ENCODE measurements at regions not wholly inside any gene's neighbourhood (a gene's known extent, or its start where the extent isn't known, plus 50 kb on each side); places are given as distances from the start of the nearest gene placed in this dataset.

DNA sequence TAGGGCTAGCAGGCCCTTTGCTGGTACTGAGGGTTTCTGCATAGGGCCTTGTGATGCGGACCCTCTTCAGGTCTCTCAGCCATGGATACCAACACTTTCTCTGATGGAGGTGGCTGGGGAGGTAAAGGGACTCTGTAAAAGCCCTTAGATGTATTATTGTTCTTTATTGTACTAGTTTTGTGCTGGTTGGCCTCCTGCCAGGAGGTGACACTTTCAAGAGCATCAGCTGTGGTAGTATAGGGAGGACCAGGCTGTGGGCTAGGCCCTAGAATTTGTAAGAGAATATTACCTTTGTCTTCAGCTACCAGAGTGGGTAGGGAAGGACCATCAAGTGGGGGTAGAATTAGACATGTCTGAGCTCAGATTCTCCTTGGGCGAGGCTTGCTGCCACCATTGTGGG is 936.3 kb downstream of the CENPC start:
- DNase-seq (ENCODE audit: low read depth, low spot score) (no peak), FAIRE-seq (no peak)
- no peak for TF ChIP-seq MYC (IDR thresholded peaks at IDR 0.05; ENCODE audit: low read depth, low read length)
- no peak for TF ChIP-seq EZH2 (IDR thresholded peaks at IDR 0.05; ENCODE audit: borderline replicate concordance, low read depth, low read length, severe bottlenecking)
- no peak for TF ChIP-seq JUN (IDR thresholded peaks at IDR 0.05; ENCODE audit: borderline replicate concordance, insufficient read depth, insufficient read length, low read depth)
- TF ChIP-seq GATA2 (IDR thresholded peaks at IDR 0.05; ENCODE audit: insufficient read depth, insufficient read length, low read depth, low read length), result no peak
- TF ChIP-seq POLR2AphosphoS5 (IDR thresholded peaks at IDR 0.05; ENCODE audit: insufficient read depth, low read depth, low read length), result no peak
- TF ChIP-seq, protein P1, sequence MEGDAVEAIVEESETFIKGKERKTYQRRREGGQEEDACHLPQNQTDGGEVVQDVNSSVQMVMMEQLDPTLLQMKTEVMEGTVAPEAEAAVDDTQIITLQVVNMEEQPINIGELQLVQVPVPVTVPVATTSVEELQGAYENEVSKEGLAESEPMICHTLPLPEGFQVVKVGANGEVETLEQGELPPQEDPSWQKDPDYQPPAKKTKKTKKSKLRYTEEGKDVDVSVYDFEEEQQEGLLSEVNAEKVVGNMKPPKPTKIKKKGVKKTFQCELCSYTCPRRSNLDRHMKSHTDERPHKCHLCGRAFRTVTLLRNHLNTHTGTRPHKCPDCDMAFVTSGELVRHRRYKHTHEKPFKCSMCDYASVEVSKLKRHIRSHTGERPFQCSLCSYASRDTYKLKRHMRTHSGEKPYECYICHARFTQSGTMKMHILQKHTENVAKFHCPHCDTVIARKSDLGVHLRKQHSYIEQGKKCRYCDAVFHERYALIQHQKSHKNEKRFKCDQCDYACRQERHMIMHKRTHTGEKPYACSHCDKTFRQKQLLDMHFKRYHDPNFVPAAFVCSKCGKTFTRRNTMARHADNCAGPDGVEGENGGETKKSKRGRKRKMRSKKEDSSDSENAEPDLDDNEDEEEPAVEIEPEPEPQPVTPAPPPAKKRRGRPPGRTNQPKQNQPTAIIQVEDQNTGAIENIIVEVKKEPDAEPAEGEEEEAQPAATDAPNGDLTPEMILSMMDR (IDR thresholded peaks at IDR 0.05; ENCODE audit: extremely low read depth in 1 of 2, insufficient read depth in 1 of 2, low read depth in 1 of 2, low read length in 2 of 2), result no peak
- no peaks in the 10 kb centered on the region for H3K9me1 ChIP-seq (replicated peaks; ENCODE audit: control insufficient read depth, extremely low read depth, insufficient read depth, low read length)
- dilution Hi-C loops (cut with MboI; ENCODE audit: extremely low pct_ligation_motif_present, low sequenced_read_pairs), result no loop called here
- no peaks in the 10 kb centered on the region for H3K4me1 ChIP-seq (ENCODE audit: control insufficient read depth, extremely low read depth, insufficient read depth, low read length)
- H3K4me3 ChIP-seq (replicated peaks in 1 of 3; ENCODE audit: insufficient read depth in 1 of 3, low read depth in 1 of 3, low read length in 3 of 3), result no peak overlapping the region
- H3K36me3 ChIP-seq (ENCODE audit: control insufficient read depth in 2 of 2, extremely low read depth in 1 of 2, insufficient read depth in 2 of 2, low read length in 2 of 2), result no peaks in the 10 kb centered on the region
- no peak overlapping the region for H2AFZ ChIP-seq (ENCODE audit: low read depth, low read length)
- intact Hi-C loops (cut with micrococcal nuclease), result no loop called here
- no peak overlapping the region for H3K4me2 ChIP-seq (ENCODE audit: insufficient read depth, low read length)
- no peaks in the 10 kb centered on the region for H4K20me1 ChIP-seq (replicated peaks; ENCODE audit: control insufficient read depth, extremely low read depth, insufficient read depth, low read length)
- BruUV-seq (replicated peaks), result no TSS peak
- H3K9ac ChIP-seq (replicated peaks; ENCODE audit: extremely low read depth, insufficient read depth, low read length), result no peak overlapping the region
- H3K9me3 ChIP-seq (replicated peaks; ENCODE audit: control insufficient read depth, insufficient read depth, low read length), result no peaks in the 10 kb centered on the region
- POLR2A ChIA-PET, result no interaction called here
- H3K27ac ChIP-seq (ENCODE audit: insufficient read depth, low read depth, low read length), result no peak overlapping the region
- CTCF ChIA-PET, result interaction anchor here (1.7 kb wide), 1 partner anchor 36 kb away, joined by 4 read pairs; no protein-coding TSS in a partner anchor
- no peaks in the 10 kb centered on the region for H3K27me3 ChIP-seq (ENCODE audit: control insufficient read depth in 2 of 2, insufficient read depth in 2 of 2, low read length in 2 of 2)
- H3K79me2 ChIP-seq (ENCODE audit: control insufficient read depth, insufficient read depth, low read length), result no peaks in the 10 kb centered on the region

DNA sequence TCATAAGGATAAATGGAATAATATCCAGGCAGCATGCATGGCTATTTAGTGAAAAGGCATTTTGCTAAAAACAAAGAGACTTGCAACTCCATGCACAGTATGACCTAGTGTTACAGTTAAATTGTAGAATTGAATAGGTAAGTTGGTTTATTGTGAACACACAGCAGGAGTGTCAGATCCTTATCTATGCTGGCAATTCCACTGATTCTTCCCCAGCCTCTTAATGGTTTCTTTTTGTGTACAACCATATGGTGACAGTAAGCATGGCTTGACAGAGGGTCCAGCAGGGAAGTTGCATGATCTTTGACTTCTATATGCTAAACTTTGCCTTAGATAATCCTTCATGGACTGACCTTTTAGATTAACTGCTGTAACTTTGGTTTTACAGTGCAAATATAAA is 936.6 kb upstream of the EPHA5 start:
- no peak for DNase-seq (ENCODE audit: low read depth, low spot score)
- no peaks in the 10 kb centered on the region for H4K20me1 ChIP-seq (replicated peaks; ENCODE audit: control insufficient read depth, extremely low read depth, insufficient read depth, low read length)
- CTCF ChIA-PET, result no interaction called here
- no peaks in the 10 kb centered on the region for H3K36me3 ChIP-seq (ENCODE audit: control insufficient read depth in 2 of 2, extremely low read depth in 1 of 2, insufficient read depth in 2 of 2, low read length in 2 of 2)
- no peak overlapping the region for H3K9ac ChIP-seq (replicated peaks; ENCODE audit: extremely low read depth, insufficient read depth, low read length)
- H3K4me2 ChIP-seq (ENCODE audit: insufficient read depth, low read length), result no peak overlapping the region
- FAIRE-seq, result no peak
- POLR2A ChIA-PET, result no interaction called here
- H3K9me3 ChIP-seq (replicated peaks; ENCODE audit: control insufficient read depth, insufficient read depth, low read length), result no peaks in the 10 kb centered on the region
- H3K4me3 ChIP-seq (replicated peaks in 1 of 3; ENCODE audit: insufficient read depth in 1 of 3, low read depth in 1 of 3, low read length in 3 of 3), result no peak overlapping the region
- no peaks in the 10 kb centered on the region for H3K4me1 ChIP-seq (ENCODE audit: control insufficient read depth, extremely low read depth, insufficient read depth, low read length)
- H3K9me1 ChIP-seq (replicated peaks; ENCODE audit: control insufficient read depth, extremely low read depth, insufficient read depth, low read length), result no peaks in the 10 kb centered on the region
- intact Hi-C loops (cut with micrococcal nuclease) (no loop called here), dilution Hi-C loops (cut with MboI; ENCODE audit: extremely low pct_ligation_motif_present, low sequenced_read_pairs) (no loop called here)
- TF ChIP-seq POLR2A (IDR thresholded peaks at IDR 0.05; ENCODE audit: low read depth, low read length), result no peak
- TF ChIP-seq, protein P2, sequence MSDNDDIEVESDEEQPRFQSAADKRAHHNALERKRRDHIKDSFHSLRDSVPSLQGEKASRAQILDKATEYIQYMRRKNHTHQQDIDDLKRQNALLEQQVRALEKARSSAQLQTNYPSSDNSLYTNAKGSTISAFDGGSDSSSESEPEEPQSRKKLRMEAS (IDR thresholded peaks at IDR 0.05; ENCODE audit: insufficient read depth, insufficient read length), result no peak
- TF ChIP-seq GATA2 (IDR thresholded peaks at IDR 0.05; ENCODE audit: insufficient read depth, insufficient read length, low read depth, low read length), result no peak
- TF ChIP-seq, protein P1 (IDR thresholded peaks at IDR 0.05; ENCODE audit: extremely low read depth in 1 of 2, insufficient read depth in 1 of 2, low read depth in 1 of 2, low read length in 2 of 2), result no peak
- no peak for TF ChIP-seq EZH2 (IDR thresholded peaks at IDR 0.05; ENCODE audit: borderline replicate concordance, low read depth, low read length, severe bottlenecking)
- no peak for TF ChIP-seq FOS (IDR thresholded peaks at IDR 0.05; ENCODE audit: borderline replicate concordance, insufficient read depth, low read length)
- no peak for TF ChIP-seq JUN (IDR thresholded peaks at IDR 0.05; ENCODE audit: borderline replicate concordance, insufficient read depth, insufficient read length, low read depth)
- no peak for TF ChIP-seq MYC (IDR thresholded peaks at IDR 0.05; ENCODE audit: low read depth, low read length)
- TF ChIP-seq POLR2AphosphoS5 (IDR thresholded peaks at IDR 0.05; ENCODE audit: insufficient read depth, low read depth, low read length), result no peak
- H2AFZ ChIP-seq (ENCODE audit: low read depth, low read length), result no peak overlapping the region
- BruUV-seq (replicated peaks), result no TSS peak
- H3K79me2 ChIP-seq (ENCODE audit: control insufficient read depth, insufficient read depth, low read length), result no peaks in the 10 kb centered on the region
- no peaks in the 10 kb centered on the region for H3K27me3 ChIP-seq (ENCODE audit: control insufficient read depth in 2 of 2, insufficient read depth in 2 of 2, low read length in 2 of 2)
- no peak overlapping the region for H3K27ac ChIP-seq (ENCODE audit: insufficient read depth, low read depth, low read length)

Measured in endothelial cell of umbilical vein (primary cell).